ENCODE measurements at regions not wholly inside any gene's neighbourhood (a gene's known extent, or its start where the extent isn't known, plus 50 kb on each side); places are given as distances from the start of the nearest gene placed in this dataset.

DNA sequence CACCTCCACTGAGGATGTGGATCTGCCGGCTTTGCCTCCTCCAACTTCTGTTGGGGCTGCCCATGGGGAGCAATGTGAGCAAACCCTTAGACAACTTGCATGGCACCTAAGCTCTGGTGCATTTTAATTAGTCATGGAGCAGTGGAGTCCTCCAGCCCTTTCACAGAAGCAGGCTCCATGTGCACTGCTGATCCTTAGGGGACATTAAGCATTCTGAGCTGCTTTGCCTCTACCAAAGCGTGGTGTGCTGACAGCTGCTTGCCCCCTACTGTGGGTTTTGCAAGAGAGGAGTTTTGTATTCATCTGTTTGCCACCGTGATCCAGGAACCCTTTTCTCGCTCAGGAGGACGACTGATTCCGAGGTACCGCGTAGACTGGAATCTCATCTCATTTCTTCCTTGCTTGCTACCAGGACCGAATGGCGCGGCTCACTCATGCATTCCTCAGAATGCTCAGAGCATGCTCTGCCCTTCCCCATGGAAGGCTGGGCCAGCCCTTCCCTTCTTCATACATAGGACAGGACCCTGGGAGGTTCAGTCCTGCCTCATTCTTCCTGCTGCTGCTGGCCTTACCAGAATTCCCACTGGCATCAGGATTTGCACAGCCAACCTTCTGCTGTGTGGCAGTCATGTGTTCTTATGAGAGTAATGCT lies 432.5 kb downstream of the GADD45G start:
- H3K4me3 Mint-ChIP-seq: no peak overlapping the region
- ATAC-seq (peak; percentile 54), DNase-seq (ENCODE audit: low spot score) (no peak)
- peaks cover 1% of the 10 kb centered on the region for H3K27me3 Mint-ChIP-seq (ENCODE audit: insufficient read depth, low read depth, poor library complexity)
- no peaks in the 10 kb centered on the region for H3K36me3 ChIP-seq (ENCODE audit: insufficient read depth)
- H4K20me1 ChIP-seq (replicated peaks; ENCODE audit: insufficient read depth): no peaks in the 10 kb centered on the region
- peaks cover 14% of the 10 kb centered on the region for H3K4me1 ChIP-seq (ENCODE audit: insufficient read depth)
- no peaks in the 10 kb centered on the region for H3K9me2 ChIP-seq (ENCODE audit: insufficient read depth)
- no peaks in the 10 kb centered on the region for H3K79me2 ChIP-seq (replicated peaks; ENCODE audit: insufficient read depth)
- H2AFZ ChIP-seq: no peak overlapping the region
- TF ChIP-seq ZNF462 (CRISPR knock-in tag; IDR thresholded peaks at IDR 0.05) (no peak), STAT1 (IDR thresholded peaks at IDR 0.05; ENCODE audit: unreplicated experiment) (no peak), JUNB (IDR thresholded peaks at IDR 0.05; ENCODE audit: unreplicated experiment) (no peak), POLR2AphosphoS5 (IDR thresholded peaks at IDR 0.05; ENCODE audit: low read depth) (no peak), CTCF (conservative IDR thresholded peaks at IDR 0.05; ENCODE audit: low read depth in 2 of 2) (no peak), ETS1 (IDR thresholded peaks at IDR 0.05) (no peak), EZH2phosphoT487 (IDR thresholded peaks at IDR 0.05; ENCODE audit: unreplicated experiment) (no peak), ZNF114 (CRISPR knock-in tag; IDR thresholded peaks at IDR 0.05) (no peak), REST (IDR thresholded peaks at IDR 0.05; ENCODE audit: unreplicated experiment) (no peak), CREB1 (CRISPR knock-in tag; IDR thresholded peaks at IDR 0.05; ENCODE audit: low read depth) (no peak), ZNF331 (CRISPR knock-in tag; IDR thresholded peaks at IDR 0.05; ENCODE audit: low read depth) (no peak), EZH2 (IDR thresholded peaks at IDR 0.05; ENCODE audit: low read depth, unreplicated experiment) (no peak), NANOG (IDR thresholded peaks at IDR 0.05; ENCODE audit: borderline replicate concordance) (no peak)
- H3K4me2 ChIP-seq: no peak overlapping the region
- H3F3A ChIP-seq (replicated peaks; ENCODE audit: low read depth): no peaks in the 10 kb centered on the region
- H3K36me3 Mint-ChIP-seq (ENCODE audit: low read depth): no peaks in the 10 kb centered on the region
- H3K27ac ChIP-seq (ENCODE audit: low read depth): no peak overlapping the region
- H3K4me1 Mint-ChIP-seq: peaks cover 17% of the 10 kb centered on the region
- no peak overlapping the region for H3K4me3 ChIP-seq
- H3K27ac Mint-ChIP-seq: no peak overlapping the region
- H3K9me3 Mint-ChIP-seq: no peaks in the 10 kb centered on the region
- no peaks in the 10 kb centered on the region for H3K27me3 ChIP-seq (ENCODE audit: insufficient read depth)

Measured in GM23338 (cell line).